ENCODE measurements at regions not wholly inside any gene's neighbourhood (a gene's known extent, or its start where the extent isn't known, plus 50 kb on each side); places are given as distances from the start of the nearest gene placed in this dataset.
"Not testable (repeated sequence)": the region's sequence is repeated elsewhere in the genome, so short reads cannot be mapped to it uniquely, and the experiment has no call there.

- no peak for DNase-seq
Observed at GRCh38 chr4:71081192-71081591, 87.7 kb downstream of the DCK start.

- no peak for DNase-seq
Observed at GRCh38 chr4:71093745-71094144, 100.3 kb downstream of the DCK start.

- no peak for DNase-seq
Observed at GRCh38 chr4:71094201-71094600, 100.8 kb downstream of the DCK start.

- no peak for DNase-seq
Observed at GRCh38 chr4:71095141-71095540, 101.7 kb downstream of the DCK start.

DNA sequence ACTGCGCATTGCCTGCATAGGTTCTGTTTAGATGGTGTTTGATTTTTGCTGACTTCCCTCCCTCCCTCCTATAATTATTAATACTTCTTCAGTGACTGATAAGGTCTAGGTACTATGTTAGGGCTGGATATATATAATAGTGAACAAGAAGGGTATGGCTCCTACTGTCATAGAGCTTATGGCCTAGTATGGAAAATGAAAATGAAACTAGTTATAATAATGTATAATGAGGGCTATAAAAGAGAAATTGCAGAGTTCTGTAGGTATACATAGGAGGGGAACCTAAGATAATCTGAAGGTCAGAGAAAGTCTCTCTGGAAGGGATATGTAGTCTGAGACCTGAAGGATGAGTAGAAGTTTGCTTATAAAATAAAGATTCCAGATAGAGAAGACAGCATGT, 102.1 kb downstream of the DCK start:
- no peak for DNase-seq

DNA sequence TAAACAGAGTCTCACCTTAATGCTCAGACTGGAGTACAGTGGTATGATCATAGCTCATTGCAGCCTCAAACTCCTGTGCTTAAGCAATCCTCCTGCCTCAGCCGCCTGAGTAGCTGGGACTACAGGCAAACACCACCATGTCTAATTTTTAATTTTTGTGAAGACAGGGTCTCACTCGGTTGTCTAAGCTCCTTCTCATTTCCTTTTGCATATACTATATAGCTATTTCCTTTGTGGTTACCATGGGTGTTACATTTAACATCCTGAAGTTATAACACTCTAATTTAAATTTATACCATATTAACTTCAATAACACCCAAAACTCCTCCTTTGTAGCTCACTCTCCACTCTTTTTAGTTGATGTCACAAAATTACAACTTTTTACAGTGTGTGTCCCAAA, 114.3 kb downstream of the DCK start:
- DNase-seq = no peak

DNA sequence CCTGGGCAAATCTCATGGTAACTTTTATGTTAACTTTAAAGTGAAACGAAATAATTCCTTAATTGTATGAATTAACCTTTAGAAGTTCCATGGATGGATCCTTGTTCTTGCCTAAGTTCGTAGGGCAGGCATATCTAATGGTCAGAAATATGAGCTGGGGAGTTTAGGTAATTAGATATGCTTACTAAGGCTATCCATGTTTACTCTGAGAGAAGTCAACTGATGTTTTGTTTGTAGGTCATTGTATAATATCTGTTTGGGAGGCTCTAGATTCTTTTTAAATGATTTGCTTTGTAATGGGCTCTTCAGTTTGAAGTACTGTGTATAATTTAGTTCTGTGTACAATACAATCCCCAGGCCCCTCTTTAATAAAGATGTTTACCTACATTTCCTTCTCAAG, 117.0 kb downstream of the DCK start:
- DNase-seq = no peak

DNA sequence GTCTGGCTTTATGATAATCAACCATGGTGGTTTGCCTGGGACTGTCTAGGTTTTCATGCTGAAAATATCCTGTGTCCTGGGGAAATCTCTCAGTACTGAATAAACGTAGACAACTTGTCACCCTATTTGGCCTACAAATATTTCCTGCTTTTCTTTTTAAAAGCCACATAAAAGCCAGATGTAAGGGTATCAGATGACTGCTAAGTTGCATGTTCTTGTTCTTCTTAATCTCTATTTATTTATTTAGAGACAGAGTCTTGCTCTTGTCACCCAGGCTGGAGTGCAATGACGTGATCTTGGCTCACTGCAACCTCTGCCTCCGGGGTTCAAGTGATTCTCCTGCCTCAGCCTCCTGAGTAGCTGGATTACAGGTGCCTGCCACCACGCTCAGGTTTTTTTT, 117.7 kb downstream of the DCK start:
- DNase-seq = not testable (repeated sequence)

DNA sequence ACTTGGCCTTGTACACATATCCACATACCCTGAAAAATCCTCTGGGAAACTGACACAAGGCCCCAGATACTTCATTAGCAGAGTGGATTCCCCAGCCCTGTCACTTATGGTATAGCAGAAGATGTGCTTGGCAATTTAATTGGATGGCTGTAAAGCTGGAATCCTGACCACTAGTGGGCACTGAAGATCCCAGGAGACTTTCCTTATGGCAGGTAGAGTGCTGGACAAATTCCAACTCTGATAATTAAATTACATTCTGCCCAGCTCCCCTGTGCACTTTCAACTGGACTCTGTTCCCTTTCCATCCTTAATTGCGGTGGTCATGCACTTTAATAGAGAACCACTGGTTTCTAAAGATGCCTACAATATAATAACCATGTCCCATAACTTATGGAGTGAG, 119.8 kb downstream of the DCK start:
- no peak for DNase-seq

DNA sequence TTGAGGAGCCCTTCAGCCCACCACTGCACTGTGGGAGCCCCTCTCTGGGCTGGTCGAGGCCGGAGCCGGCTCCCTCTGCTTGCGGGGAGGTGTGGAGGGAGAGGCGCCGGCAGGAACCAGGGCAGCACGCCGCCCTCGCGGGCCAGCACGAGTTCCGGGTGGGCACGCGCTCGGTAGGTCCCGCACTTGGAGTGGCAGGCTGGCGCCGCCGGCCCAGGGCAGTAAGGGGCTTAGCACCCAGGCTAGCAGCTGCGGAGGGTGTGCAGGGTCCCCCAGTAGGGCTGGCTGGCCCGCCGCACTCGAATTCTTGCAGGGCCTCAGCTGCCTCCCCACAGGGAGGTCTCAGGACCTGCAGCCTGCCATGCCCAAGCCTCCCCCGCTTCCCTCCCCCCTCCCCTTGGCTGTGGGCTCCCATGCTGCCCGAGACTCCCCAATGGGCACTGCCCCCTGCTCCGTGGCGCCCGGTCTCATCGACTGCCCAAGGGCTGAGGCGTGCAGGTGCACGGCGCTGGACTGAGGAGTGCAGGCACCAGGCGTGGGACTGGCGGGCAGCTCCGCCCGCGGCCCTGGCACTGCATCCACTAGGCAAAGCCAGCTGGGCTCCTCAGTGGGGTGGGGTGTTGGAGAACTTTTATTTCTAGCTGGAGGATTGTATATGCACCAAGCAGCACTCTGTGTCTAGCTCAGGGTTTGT, 127.5 kb downstream of the DCK start:
- DNase-seq = no peak

DNA sequence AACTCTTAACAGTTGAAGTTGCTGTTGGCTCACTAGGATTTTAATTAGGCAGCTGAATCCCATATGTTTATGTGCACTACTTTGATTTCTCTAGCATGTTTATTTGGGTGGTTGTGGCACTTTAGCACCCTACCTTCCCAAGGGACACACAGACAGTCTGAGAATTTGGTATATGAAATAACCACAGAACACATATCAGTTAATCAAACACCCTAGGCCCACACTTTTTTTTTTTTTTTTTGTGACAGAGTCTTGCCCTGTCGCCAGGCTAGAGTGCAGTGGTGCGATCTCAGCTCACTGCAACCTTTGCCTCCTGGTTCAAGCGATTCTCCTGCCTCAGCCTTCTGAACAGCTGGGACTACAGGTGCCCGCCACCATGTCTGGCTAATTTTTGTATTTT, 130.5 kb downstream of the DCK start:
- no peak for DNase-seq

DNA sequence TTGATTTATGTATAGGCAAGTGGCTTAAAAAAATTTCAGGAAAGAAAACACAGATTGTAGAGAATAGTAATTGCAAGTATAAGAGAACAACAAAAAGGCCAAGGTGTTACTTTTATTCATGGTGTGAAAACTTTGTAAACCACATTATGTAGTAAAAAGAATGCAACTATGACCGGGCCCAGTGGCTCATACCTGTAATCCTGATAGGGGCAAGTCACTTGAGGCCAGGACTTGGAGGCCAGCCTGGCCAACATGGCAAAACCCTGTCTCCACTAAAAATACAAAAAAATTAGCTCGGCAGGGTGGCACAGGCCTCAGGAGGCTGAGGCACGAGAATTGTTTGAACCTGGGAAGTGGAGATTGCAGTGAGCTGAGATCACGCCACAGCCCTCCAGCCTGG, 131.7 kb downstream of the DCK start:
- DNase-seq = no peak

DNA sequence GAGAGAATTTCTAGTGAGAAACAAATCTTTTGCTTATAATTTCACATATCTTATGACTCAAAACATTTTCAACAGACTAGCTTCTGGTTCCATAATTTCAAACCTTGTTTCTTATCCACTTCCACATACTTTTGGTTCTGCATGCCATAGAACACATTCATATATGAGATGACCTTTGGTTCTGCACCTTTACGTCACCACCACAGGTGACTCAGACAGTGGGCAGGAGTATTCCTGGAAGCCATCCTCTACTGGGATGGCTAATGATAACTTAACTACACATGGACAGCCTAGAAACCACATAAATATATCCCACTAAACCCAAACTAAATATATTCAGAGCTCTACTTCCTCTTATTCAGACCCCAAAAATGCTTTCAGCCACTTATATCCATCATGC, 133.3 kb downstream of the DCK start:
- no peak for DNase-seq

DNA sequence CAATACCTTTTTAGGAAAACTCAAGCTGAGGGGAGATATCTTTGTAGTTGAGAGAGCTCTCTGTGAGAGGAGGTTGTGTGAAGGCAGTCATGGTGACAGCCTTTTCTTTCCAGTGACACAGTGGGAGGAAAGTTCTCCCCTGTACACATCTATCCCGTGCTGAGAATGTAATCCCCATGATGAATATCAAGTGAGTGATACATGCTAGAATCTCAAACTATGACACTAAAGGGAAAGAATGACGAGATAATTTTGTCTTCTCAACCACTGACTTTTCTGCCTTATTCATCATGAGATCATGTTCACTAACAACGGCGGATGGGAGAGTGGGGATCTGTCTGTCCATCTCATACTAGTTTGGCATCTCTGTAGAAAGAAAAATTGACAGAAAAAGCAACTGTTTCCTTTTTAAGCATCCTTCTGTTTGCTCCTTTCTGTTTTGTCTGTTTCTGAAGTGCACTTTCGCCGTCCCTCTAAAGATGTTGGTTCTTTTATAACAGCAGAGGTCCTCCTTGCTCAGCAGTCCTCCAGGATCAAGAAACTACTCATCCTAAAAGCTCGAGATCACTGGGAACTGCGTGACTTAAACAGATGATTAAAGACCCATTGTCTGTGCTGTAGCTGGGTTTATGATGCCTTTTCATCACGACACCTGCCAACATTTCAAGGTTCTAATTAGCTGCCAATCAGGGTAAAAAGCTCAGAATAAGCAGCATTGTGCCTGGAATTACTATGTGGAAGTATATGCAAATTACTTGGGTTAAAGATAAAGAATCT, 137.6 kb downstream of the DCK start:
- no peak for DNase-seq

- DNase-seq = no peak
Observed at GRCh38 chr4:71132486-71132885, 139.0 kb downstream of the DCK start.

DNA sequence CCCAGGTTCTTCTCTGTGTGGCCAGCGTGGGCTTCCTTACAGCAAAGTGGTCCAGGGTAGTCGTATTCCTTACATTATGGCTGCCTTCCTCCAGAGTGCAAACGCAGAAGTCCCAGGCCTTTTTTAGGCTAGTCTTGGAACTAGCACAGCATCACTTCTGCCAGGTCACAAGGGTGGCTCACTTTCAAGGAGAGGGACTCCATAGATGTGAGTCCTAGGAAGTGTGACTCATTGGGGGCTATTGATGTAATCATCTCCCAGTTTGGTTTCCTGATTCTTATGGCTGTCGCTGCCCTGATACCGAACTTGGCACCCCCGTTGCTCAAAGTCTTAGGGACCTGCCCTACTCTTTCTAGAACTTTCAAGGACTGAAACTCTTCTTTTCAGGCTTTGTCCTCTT, 140.0 kb downstream of the DCK start:
- no peak for DNase-seq

GRCh38 chr4:71136071-71136470, 142.6 kb downstream of the DCK start:
- DNase-seq = no peak

GRCh38 chr4:71138007-71138615, 144.7 kb downstream of the DCK start:
- DNase-seq = no peak

- DNase-seq = no peak
Observed at GRCh38 chr4:71140563-71140962, 147.1 kb downstream of the DCK start.

GRCh38 chr4:71141125-71141524, 147.7 kb downstream of the DCK start:
- DNase-seq = no peak

DNA sequence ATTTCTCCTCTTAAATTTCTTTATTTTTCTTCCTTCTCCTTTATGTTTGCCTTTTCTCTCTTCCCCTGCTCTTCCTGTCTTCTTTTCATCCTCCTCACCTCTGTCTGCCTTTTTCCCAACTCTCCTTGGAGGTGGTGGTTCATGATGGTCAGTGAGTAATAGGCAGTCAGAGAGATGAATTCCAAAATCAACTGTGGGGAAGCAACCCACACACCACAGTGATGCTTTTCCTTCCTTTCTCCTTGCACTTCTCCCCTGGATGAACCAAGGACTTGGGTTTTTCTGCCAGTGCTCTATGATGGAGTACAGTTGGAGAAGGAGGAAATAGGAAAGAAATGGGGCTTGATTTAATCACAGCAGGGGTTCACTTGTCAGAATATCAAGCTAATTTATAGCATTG, 153.8 kb downstream of the DCK start:
- DNase-seq = no peak

- DNase-seq = no peak
Observed at GRCh38 chr4:71148545-71148944, 155.1 kb downstream of the DCK start.

DNA sequence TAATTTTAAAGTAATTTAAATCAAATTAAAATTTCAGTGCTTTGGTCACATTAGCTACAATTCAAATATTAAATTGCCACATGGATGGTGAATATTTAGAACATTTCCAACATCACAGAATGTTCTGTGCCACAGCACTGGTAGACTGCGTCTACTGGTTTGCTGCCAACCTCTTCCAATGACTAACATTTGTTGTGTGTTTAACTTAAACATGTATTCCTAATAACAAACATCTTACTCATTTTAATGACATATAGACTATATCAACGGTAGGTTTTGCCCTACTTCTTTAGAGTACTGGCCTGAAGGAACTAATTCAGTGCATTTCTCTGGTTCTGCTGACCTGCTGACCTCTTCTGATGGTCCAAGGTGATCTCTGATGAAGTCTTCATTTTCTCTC, 157.6 kb downstream of the DCK start:
- no peak for DNase-seq

DNA sequence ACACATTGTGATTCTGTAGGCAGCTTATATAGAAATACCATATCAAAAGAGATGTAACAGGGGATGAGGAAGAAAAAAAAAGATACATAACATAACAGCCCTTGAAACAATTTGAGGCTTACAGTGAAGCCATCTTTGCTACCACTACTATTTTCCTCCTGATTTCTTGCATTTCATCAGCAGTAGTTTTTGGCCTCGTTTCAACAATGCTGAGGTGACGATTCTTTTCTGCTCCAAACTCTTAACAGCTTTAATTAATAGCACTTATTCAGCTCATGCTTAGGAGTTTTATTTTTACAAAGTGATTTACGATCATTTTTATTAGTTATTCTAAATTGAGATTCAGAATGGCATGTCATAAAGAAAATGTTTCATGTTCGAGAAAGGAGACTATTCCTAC, 163.2 kb downstream of the DCK start:
- DNase-seq = no peak

All from RPMI8226 (cell line).